K562 (cell line): ENCODE measurements at regions not wholly inside any gene's neighbourhood (a gene's known extent, or its start where the extent isn't known, plus 50 kb on each side); places are given as distances from the start of the nearest gene placed in this dataset.

ENCODE experiments used
- ATAC-seq: fragments of 200-7000 bp; cut with Tn5 transposase; 3 replicates; pipeline ENCODE4 v1.9.1; 2020; ENCODE audit warnings: moderate library complexity
- BruUV-seq: library from RNA; stranded (reverse); fragments of 400-500 nt; replicated peaks from 2 replicates; lab custom pipeline; 2021; lab: Mats Ljungman, UMichigan
- CTCF ChIA-PET: fragments of 300-600 bp; formaldehyde crosslinking; extraction: SDS; loops from one replicate; lab custom pipeline; 2021; ENCODE audit warnings: low intra/inter-chr PET ratio; lab: Yijun Ruan, JAX
- POLR2A ChIA-PET: fragments of 300-600, 350-650 bp; sonication (Branson Sonifier 250); formaldehyde crosslinking; extraction: SDS; loops from one replicate; lab custom pipeline; 2021; ENCODE audit warnings: antibody characterized with exemption, inconsistent platforms; lab: Yijun Ruan, JAX
- DNase-seq, 4 experiments: peaks; one replicate each; pipeline versions ENCODE4 v3.0.0 to v3.0.0-alpha.2; 2011 to 2018; ENCODE audit warnings: low spot score in 3 of 4, mixed read lengths in 3 of 4; ENCODE audit errors: extremely low read depth in 1 of 4
- FAIRE-seq: peaks from 2 replicates; lab custom pipeline; 2011; peaks lifted over from hg19 to GRCh38; lab: Jason Lieb, UNC
- H2AFZ ChIP-seq: 2 replicates; pipeline ENCODE4 v1.6.0; 2011; ENCODE audit warnings: low read depth, low read length, control low read depth, inconsistent platforms
- H3K27ac ChIP-seq: fragments of 200-600 bp; 3 replicates; pipeline ENCODE4 v1.8.0; 2011; ENCODE audit warnings: low read depth, mild to moderate bottlenecking, control low read depth, inconsistent platforms, low read length, moderate library complexity, mixed read lengths; ENCODE audit errors: extremely low read depth
- H3K27me3 ChIP-seq, 2 experiments: fragments of 300-600 bp in 1 of 2; 2 replicates in 1 of 2; 3 replicates in 1 of 2; pipeline versions ENCODE4 v1.6.0 to v1.8.0; 2011; ENCODE audit warnings: inconsistent platforms in 2 of 2, low read length in 2 of 2, mild to moderate bottlenecking in 1 of 2, mixed read lengths in 1 of 2, moderate library complexity in 1 of 2; ENCODE audit not compliant: control insufficient read depth in 2 of 2, insufficient read depth in 2 of 2
- H3K36me3 ChIP-seq: fragments of 300-600 bp; 3 replicates; pipeline ENCODE4 v1.8.0; 2011; ENCODE audit warnings: mild to moderate bottlenecking, low read length, inconsistent platforms; ENCODE audit not compliant: control insufficient read depth, insufficient read depth
- H3K4me1 ChIP-seq, 2 experiments: fragments of 200-600 bp in 1 of 2; replicated peaks in 1 of 2; 2 replicates in 1 of 2; 3 replicates in 1 of 2; pipeline versions ENCODE4 v1.5.1 to v1.8.0; 2011; ENCODE audit warnings: inconsistent platforms in 2 of 2, low read length in 2 of 2, mild to moderate bottlenecking in 1 of 2, mixed read lengths in 1 of 2, moderate library complexity in 1 of 2; ENCODE audit not compliant: control insufficient read depth in 2 of 2, insufficient read depth in 2 of 2
- H3K4me2 ChIP-seq: 2 replicates; pipeline ENCODE4 v1.6.1; 2011; ENCODE audit warnings: low read length, control low read depth, inconsistent platforms, mixed read lengths; ENCODE audit not compliant: insufficient read depth
- H3K4me3 ChIP-seq: fragments of 200-600 bp; sonication (generic), shearing (Covaris generic); 2 replicates; pipeline ENCODE4 v1.5.1; 2016; ENCODE audit warnings: control low read depth, inconsistent platforms
- H3K79me2 ChIP-seq: fragments of 200-600 bp; 3 replicates; pipeline ENCODE4 v1.8.0; 2011; ENCODE audit warnings: low read length, inconsistent platforms; ENCODE audit not compliant: control insufficient read depth, insufficient read depth
- H3K9ac ChIP-seq, 2 experiments: 2 replicates each; pipeline versions ENCODE4 v1.6.0 to v1.6.1; 2011; ENCODE audit warnings: low read depth in 2 of 2, low read length in 2 of 2, control low read depth in 1 of 2, inconsistent platforms in 1 of 2, mild to moderate bottlenecking in 1 of 2, mixed read lengths in 1 of 2; ENCODE audit not compliant: insufficient read depth in 1 of 2
- H3K9me1 ChIP-seq: one replicate; pipeline ENCODE4 v1.6.0; 2011; ENCODE audit warnings: inconsistent platforms, mild to moderate bottlenecking, low read length, moderate library complexity; ENCODE audit not compliant: control insufficient read depth, insufficient read depth
- H3K9me3 ChIP-seq: replicated peaks from 2 replicates; pipeline ENCODE4 v1.5.1; 2011; ENCODE audit warnings: low read depth, low read length, inconsistent platforms; ENCODE audit not compliant: control insufficient read depth, insufficient read depth
- H4K20me1 ChIP-seq: replicated peaks from 2 replicates; pipeline ENCODE4 v1.6.1; 2011; ENCODE audit warnings: low read length, inconsistent platforms, mixed read lengths; ENCODE audit not compliant: control insufficient read depth, insufficient read depth
- BRCA1 ChIP-seq, 2 experiments: fragments of 450-650 bp in 1 of 2; sonication (generic) in 1 of 2; formaldehyde crosslinking in 1 of 2; IDR thresholded peaks; 2 replicates each; pipeline versions ENCODE4 v1.5.0 to v1.6.1; 2017 to 2020; ENCODE audit warnings: mild to moderate bottlenecking in 1 of 2, missing genetic modification reagents in 1 of 2
- DACH1 ChIP-seq: fragments of 450-650 bp; IDR thresholded peaks from 2 replicates; pipeline ENCODE4 v1.6.1; 2018; ENCODE audit not compliant: partially characterized antibody
- HMGN3 ChIP-seq: IDR thresholded peaks from 2 replicates; pipeline ENCODE4 v1.6.1; 2011; ENCODE audit warnings: borderline replicate concordance, low read depth, mild to moderate bottlenecking, mixed read lengths, low read length; ENCODE audit not compliant: insufficient read length; ENCODE audit errors: extremely low read depth
- JUND ChIP-seq, 2 experiments: IDR thresholded peaks; 2 replicates in 1 of 2; 3 replicates in 1 of 2; pipeline ENCODE4 v1.6.1; 2011; ENCODE audit warnings: borderline replicate concordance in 2 of 2, low read depth in 2 of 2, low read length in 2 of 2, improper control_type of control experiment in 1 of 2, missing biosample characterization in 1 of 2, missing genetic modification characterization in 1 of 2, missing genetic modification reagents in 1 of 2
- POLR2G ChIP-seq: fragments of 200-400 bp; formaldehyde crosslinking; IDR thresholded peaks from 2 replicates; pipeline ENCODE4 v1.6.1; 2017; ENCODE audit warnings: low read depth, mild to moderate bottlenecking, antibody characterized with exemption, low read length, moderate library complexity
- ZNF778 ChIP-seq: fragments of 450-650 bp; formaldehyde crosslinking; IDR thresholded peaks from 2 replicates; pipeline ENCODE4 v1.4.0; 2020; ENCODE audit warnings: mild to moderate bottlenecking, moderate library complexity
- WGBS: fragments of 100-300 bp; shearing (Covaris generic); methylation state at CpG from one replicate; pipeline ENCODE4 v1.1.6; 2016; ENCODE audit warnings: low coverage, mixed read lengths; ENCODE audit not compliant: insufficient coverage; ENCODE audit errors: missing lambda C conversion rate; 5-methylcytosine and 5-hydroxymethylcytosine counted together
- in situ Hi-C: fragments of 300-500 bp; cut with MboI; formaldehyde crosslinking; loops from 4 replicates; pipeline ENCODE4 v1.15.0; 2018; ENCODE audit warnings: inconsistent platforms, mixed read lengths
- intact Hi-C: fragments of 100-400 bp; cut with micrococcal nuclease; formaldehyde crosslinking; loops from 2 replicates; pipeline ENCODE4 v1.14.2; 2022

- ATAC-seq (no peak), FAIRE-seq (no peak), DNase-seq (no peak)
- H3K9ac ChIP-seq: no peak overlapping the region
- H4K20me1 ChIP-seq: no peaks in the 10 kb centered on the region
- H3K27ac ChIP-seq: no peak overlapping the region
- POLR2A ChIA-PET: no interaction called here
- H3K27me3 ChIP-seq: no peaks in the 10 kb centered on the region
- no peak overlapping the region for H3K4me3 ChIP-seq
- H3K9me1 ChIP-seq: no peaks in the 10 kb centered on the region
- CTCF ChIA-PET: no interaction called here
- WGBS: 0% methylated on average over 5 of the region's 5 CpGs
- no peaks in the 10 kb centered on the region for H3K4me1 ChIP-seq
- in situ Hi-C loops (no loop called here), intact Hi-C loops (no loop called here)
- H3K79me2 ChIP-seq: no peaks in the 10 kb centered on the region
- H2AFZ ChIP-seq: no peak overlapping the region
- no peaks in the 10 kb centered on the region for H3K36me3 ChIP-seq
- TF ChIP-seq DACH1 (no peak), POLR2G (no peak), HMGN3 (no peak), BRCA1 (IDR thresholded peaks at IDR 0.05) (no peak), BRCA1 (CRISPR knock-in tag; IDR thresholded peaks at IDR 0.05) (no peak), JUND (IDR thresholded peaks at IDR 0.05; ENCODE audit: borderline replicate concordance, low read depth, low read length) (no peak), JUND (tag; IDR thresholded peaks at IDR 0.05; ENCODE audit: borderline replicate concordance, low read depth, low read length) (no peak), ZNF778 (CRISPR knock-in tag) (no peak)
- no TSS peak for BruUV-seq
- H3K4me2 ChIP-seq: no peak overlapping the region
- H3K9me3 ChIP-seq: no peaks in the 10 kb centered on the region; the same call in 1 of the 2 replicates
Observed at GRCh38 chr11:42773729-42774128, 538.1 kb upstream of the API5 start.
